IMR-90 (cell line): ENCODE measurements at regions not wholly inside any gene's neighbourhood (a gene's known extent, or its start where the extent isn't known, plus 50 kb on each side); places are given as distances from the start of the nearest gene placed in this dataset.

Experiments used
- ATAC-seq: fragments of 200-7000 bp; cut with Tn5 transposase; 2 replicates; pipeline ENCODE4 v1.9.1; 2020; ENCODE audit warnings: low read depth, mild to moderate bottlenecking, moderate library complexity
- BruUV-seq: library from RNA; stranded (reverse); fragments of 400-500 nt; replicated peaks from 2 replicates; lab custom pipeline; 2021; lab: Mats Ljungman, UMichigan
- CTCF ChIA-PET: fragments of 300-600 bp; formaldehyde crosslinking; extraction: SDS; loops from one replicate; lab custom pipeline; 2021; ENCODE audit warnings: antibody characterized with exemption; lab: Yijun Ruan, JAX
- POLR2A ChIA-PET: fragments of 300-600 bp; sonication (Branson Sonifier 250); formaldehyde crosslinking; loops from one replicate; lab custom pipeline; 2022; ENCODE audit warnings: antibody characterized with exemption; ENCODE audit not compliant: unreplicated experiment; lab: Charles Lee
- DNase-seq: peaks from one replicate; pipeline ENCODE4 v3.0.0; 2013
- H2AFZ ChIP-seq: replicated peaks from 2 replicates; pipeline ENCODE3; 2013; ENCODE audit warnings: low read length, mild to moderate bottlenecking; ENCODE audit not compliant: poor library complexity
- H2AK5ac ChIP-seq: 2 replicates; pipeline ENCODE4 v1.6.1; 2013; ENCODE audit warnings: low read depth, low read length, inconsistent platforms
- H2AK9ac ChIP-seq: replicated peaks from 2 replicates; pipeline ENCODE3; 2013; ENCODE audit warnings: mild to moderate bottlenecking, low read depth, low read length, moderate library complexity; ENCODE audit not compliant: poor library complexity
- H2BK120ac ChIP-seq: 2 replicates; pipeline ENCODE4 v1.6.1; 2013; ENCODE audit warnings: low read depth, low read length, inconsistent platforms
- H2BK15ac ChIP-seq: 3 replicates; pipeline ENCODE4 v1.6.1; 2013; ENCODE audit warnings: low read depth, low read length, inconsistent platforms
- H2BK20ac ChIP-seq: 2 replicates; pipeline ENCODE4 v1.6.1; 2013; ENCODE audit warnings: low read depth, mild to moderate bottlenecking, inconsistent platforms, low read length, moderate library complexity
- H2BK5ac ChIP-seq: 2 replicates; pipeline ENCODE4 v1.6.1; 2013; ENCODE audit warnings: mild to moderate bottlenecking, low read depth, low read length, inconsistent platforms; ENCODE audit not compliant: poor library complexity, severe bottlenecking
- H3K14ac ChIP-seq: replicated peaks from 2 replicates; pipeline ENCODE4 v1.6.1; 2013; ENCODE audit warnings: low read depth, low read length, inconsistent platforms
- H3K18ac ChIP-seq: 2 replicates; pipeline ENCODE4 v1.6.1; 2013; ENCODE audit warnings: low read depth, low read length, control low read depth
- H3K23ac ChIP-seq: 2 replicates; pipeline ENCODE4 v1.6.1; 2013; ENCODE audit warnings: low read depth, low read length, inconsistent platforms
- H3K27ac ChIP-seq: 2 replicates; pipeline ENCODE4 v1.5.1; 2013; ENCODE audit warnings: mild to moderate bottlenecking, control low read depth, low read length; ENCODE audit not compliant: insufficient read depth
- H3K27me3 ChIP-seq: 2 replicates; pipeline ENCODE4 v1.6.1; 2013; ENCODE audit warnings: low read length; ENCODE audit not compliant: control insufficient read depth, insufficient read depth
- H3K36me3 ChIP-seq: 2 replicates; pipeline ENCODE4 v1.6.1; 2013; ENCODE audit warnings: low read length, mixed read lengths; ENCODE audit not compliant: control insufficient read depth, insufficient read depth
- H3K4ac ChIP-seq: 2 replicates; pipeline ENCODE4 v1.6.1; 2013; ENCODE audit warnings: low read depth, low read length, inconsistent platforms
- H3K4me1 ChIP-seq: 2 replicates; pipeline ENCODE4 v1.6.1; 2013; ENCODE audit warnings: low read length, mixed read lengths; ENCODE audit not compliant: control insufficient read depth, insufficient read depth
- H3K4me2 ChIP-seq: 2 replicates; pipeline ENCODE4 v1.6.1; 2013; ENCODE audit warnings: low read depth, mild to moderate bottlenecking, control low read depth, low read length, moderate library complexity
- H3K4me3 ChIP-seq: 2 replicates; pipeline ENCODE4 v1.5.1; 2013; ENCODE audit warnings: low read depth, mild to moderate bottlenecking, control low read depth, low read length, moderate library complexity; ENCODE audit not compliant: insufficient read depth
- H3K56ac ChIP-seq: 2 replicates; pipeline ENCODE4 v1.6.1; 2013; ENCODE audit warnings: low read length, inconsistent platforms; ENCODE audit not compliant: insufficient read depth; ENCODE audit errors: extremely low read depth
- H3K79me1 ChIP-seq, 2 experiments: 2 replicates each; pipeline ENCODE4 v1.6.1; 2013; ENCODE audit warnings: low read length in 2 of 2, inconsistent platforms in 1 of 2, low read depth in 1 of 2
- H3K9ac ChIP-seq: 2 replicates; pipeline ENCODE4 v1.6.1; 2013; ENCODE audit warnings: low read depth, low read length, control low read depth
- H3K9me1 ChIP-seq: 2 replicates; pipeline ENCODE4 v1.6.1; 2013; ENCODE audit warnings: low read length, inconsistent platforms; ENCODE audit not compliant: insufficient read depth
- H3K9me3 ChIP-seq: 2 replicates; pipeline ENCODE4 v1.6.1; 2013; ENCODE audit warnings: low read length; ENCODE audit not compliant: control insufficient read depth, insufficient read depth
- H4K20me1 ChIP-seq: 2 replicates; pipeline ENCODE4 v1.6.1; 2013; ENCODE audit warnings: low read length, inconsistent platforms; ENCODE audit not compliant: insufficient read depth
- H4K5ac ChIP-seq: 2 replicates; pipeline ENCODE4 v1.6.1; 2013; ENCODE audit warnings: mild to moderate bottlenecking, low read depth, low read length, control low read depth
- H4K8ac ChIP-seq, 2 experiments: 2 replicates each; pipeline ENCODE4 v1.6.1; 2013; ENCODE audit warnings: low read depth in 2 of 2, low read length in 2 of 2, control low read depth in 1 of 2, inconsistent platforms in 1 of 2
- H4K91ac ChIP-seq: 2 replicates; pipeline ENCODE4 v1.6.1; 2013; ENCODE audit warnings: low read depth, low read length, inconsistent platforms; ENCODE audit not compliant: insufficient read depth
- FOS ChIP-seq: fragments of 150-350 bp; IDR thresholded peaks from 2 replicates; pipeline ENCODE4 v1.6.1; 2016; ENCODE audit warnings: low read depth, low read length
- MAFK ChIP-seq: IDR thresholded peaks from 2 replicates; pipeline ENCODE4 v1.6.1; 2012; ENCODE audit warnings: low read depth, low read length, improper control_type of control experiment
- MXI1 ChIP-seq: IDR thresholded peaks from 2 replicates; pipeline ENCODE4 v1.6.1; 2012; ENCODE audit warnings: low read depth, mild to moderate bottlenecking, low read length, moderate library complexity, borderline replicate concordance
- RFX5 ChIP-seq: IDR thresholded peaks from 2 replicates; pipeline ENCODE4 v1.8.0; 2012; ENCODE audit warnings: low read depth, mild to moderate bottlenecking, low read length, moderate library complexity
- WGBS, 2 experiments: methylation state at CpG; one replicate each; pipeline versions ENCODE4 v1.1.5 to v1.1.7; 2013; ENCODE audit warnings: missing lambda C conversion rate in 2 of 2; ENCODE audit not compliant: insufficient read length in 1 of 2; ENCODE audit errors: extremely low coverage in 2 of 2; 5-methylcytosine and 5-hydroxymethylcytosine counted together
- dilution Hi-C: fragments of 300-500 bp; cut with HindIII; formaldehyde crosslinking; loops from one replicate; pipeline ENCODE4 v1.14.3; 2018; ENCODE audit warnings: low sequenced_read_pairs; ENCODE audit not compliant: unreplicated experiment
- in situ Hi-C: fragments of 300-500 bp; cut with MboI; formaldehyde crosslinking; loops from 3 replicates; pipeline ENCODE4 v1.14.3; 2019; ENCODE audit warnings: low sequenced_read_pairs, inconsistent platforms, mixed read lengths
- intact Hi-C: fragments of 100-400 bp; cut with micrococcal nuclease; formaldehyde crosslinking; loops from 2 replicates; pipeline ENCODE4 v1.10.0; 2022
- TF ChIP-seq, protein P1 (sequence below): fragments of 150-350 bp; IDR thresholded peaks from 2 replicates; pipeline ENCODE4 v1.6.1; 2017; ENCODE audit warnings: mild to moderate bottlenecking, antibody characterized with exemption, low read length, low read depth

DNA sequence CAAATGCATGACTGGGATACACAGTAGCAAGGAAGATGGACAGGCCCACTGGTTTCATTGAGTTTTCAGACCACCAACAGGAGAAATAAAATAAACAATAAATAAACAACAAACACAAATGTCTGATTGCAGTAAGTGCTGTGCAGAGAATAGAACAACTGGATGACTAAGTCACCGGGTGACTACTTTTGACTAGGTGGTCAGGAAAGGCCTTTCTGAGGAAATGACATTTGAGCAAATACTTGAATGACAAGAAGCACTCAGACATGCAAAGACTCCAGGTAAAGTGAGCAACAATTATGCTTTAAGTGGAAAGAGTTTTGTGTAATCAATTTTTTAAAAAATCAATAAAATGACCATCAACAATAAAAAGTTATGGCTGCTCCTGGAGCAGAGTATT is 137.7 kb downstream of the BTC start:
- BruUV-seq: no TSS peak

More for the DNA sequence above, 137.7 kb downstream of the BTC start:
- H3K36me3 ChIP-seq: no peaks in the 10 kb centered on the region
- H3K18ac ChIP-seq: peak overlapping the region; percentile 23; the same call in 1 of the 2 replicates
- TF ChIP-seq RFX5 (no peak), FOS (no peak), MAFK (no peak), MXI1 (no peak)
- TF ChIP-seq, protein P1, sequence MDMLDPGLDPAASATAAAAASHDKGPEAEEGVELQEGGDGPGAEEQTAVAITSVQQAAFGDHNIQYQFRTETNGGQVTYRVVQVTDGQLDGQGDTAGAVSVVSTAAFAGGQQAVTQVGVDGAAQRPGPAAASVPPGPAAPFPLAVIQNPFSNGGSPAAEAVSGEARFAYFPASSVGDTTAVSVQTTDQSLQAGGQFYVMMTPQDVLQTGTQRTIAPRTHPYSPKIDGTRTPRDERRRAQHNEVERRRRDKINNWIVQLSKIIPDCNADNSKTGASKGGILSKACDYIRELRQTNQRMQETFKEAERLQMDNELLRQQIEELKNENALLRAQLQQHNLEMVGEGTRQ: no peak
- ChIA-PET POLR2A (no interaction called here), CTCF (interaction anchor here (1.3 kb wide), 1 partner anchor 15 kb away, joined by 3 read pairs; no protein-coding TSS in a partner anchor)
- H3K4me1 ChIP-seq: peaks cover 5% of the 10 kb centered on the region; the same call in 1 of the 2 replicates
- no peaks in the 10 kb centered on the region for H3K27me3 ChIP-seq
- no peak overlapping the region for H3K4me3 ChIP-seq
- H2BK20ac ChIP-seq: no peak overlapping the region
- no peaks in the 10 kb centered on the region for H3K9me3 ChIP-seq
- H3K9me1 ChIP-seq: peaks cover 2% of the 10 kb centered on the region; the same call in 1 of the 2 replicates
- no peak overlapping the region for H3K27ac ChIP-seq
- no peak overlapping the region for H3K23ac ChIP-seq
- no peaks in the 10 kb centered on the region for H3K79me1 ChIP-seq
- in situ Hi-C loops: no loop called here
- no peak overlapping the region for H2BK120ac ChIP-seq
- no peak overlapping the region for H3K4me2 ChIP-seq
- no peak overlapping the region for H4K5ac ChIP-seq
- H2BK5ac ChIP-seq: no peak overlapping the region
- no peak overlapping the region for H3K4ac ChIP-seq
- H2AFZ ChIP-seq: no peak overlapping the region
- no peak for ATAC-seq
- no peak overlapping the region for H2AK5ac ChIP-seq
- no peak overlapping the region for H4K8ac ChIP-seq
- H4K20me1 ChIP-seq: no peaks in the 10 kb centered on the region
- H3K14ac ChIP-seq: no peak overlapping the region
- H2BK15ac ChIP-seq: peak overlapping the region; percentile 68; the same call in 2 of the 3 replicates
- H4K91ac ChIP-seq: no peak overlapping the region
- intact Hi-C loops: no loop called here
- no peak overlapping the region for H3K9ac ChIP-seq
- DNase-seq: no peak
- H2AK9ac ChIP-seq: no peak overlapping the region
- dilution Hi-C loops: no loop called here
- WGBS, 2 experiments: no CpG with 5 or more reads among the region's 1 CpG
- H3K56ac ChIP-seq: no peak overlapping the region
